ENCODE measurements at regions not wholly inside any gene's neighbourhood (a gene's known extent, or its start where the extent isn't known, plus 50 kb on each side); places are given as distances from the start of the nearest gene placed in this dataset.
"Not testable (repeated sequence)": the region's sequence is repeated elsewhere in the genome, so short reads cannot be mapped to it uniquely, and the experiment has no call there.

DNA sequence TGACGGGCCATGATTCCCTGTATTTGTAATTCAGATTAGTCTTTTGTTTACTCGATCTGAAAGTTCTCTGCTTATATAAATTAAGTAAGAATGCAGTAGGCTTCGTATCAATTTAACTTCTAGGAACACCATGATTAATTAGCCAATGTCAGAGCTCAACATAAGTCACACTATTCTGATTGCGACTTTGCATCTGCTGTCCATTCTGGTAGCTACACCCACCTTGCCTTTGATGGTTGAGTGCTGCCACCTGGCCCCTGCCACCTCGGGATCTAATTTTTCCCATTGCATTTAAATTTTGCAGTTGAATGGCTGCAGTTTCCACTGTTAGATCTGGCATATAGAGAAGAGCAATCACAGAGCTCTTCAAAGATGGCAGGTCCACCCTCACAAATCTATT, 140.0 kb downstream of the LTN1 start:
- no peak for TF ChIP-seq POLR2AphosphoS5 (IDR thresholded peaks at IDR 0.05; ENCODE audit: insufficient read depth in 1 of 2, low read depth in 1 of 2)
- TF ChIP-seq, protein P1, sequence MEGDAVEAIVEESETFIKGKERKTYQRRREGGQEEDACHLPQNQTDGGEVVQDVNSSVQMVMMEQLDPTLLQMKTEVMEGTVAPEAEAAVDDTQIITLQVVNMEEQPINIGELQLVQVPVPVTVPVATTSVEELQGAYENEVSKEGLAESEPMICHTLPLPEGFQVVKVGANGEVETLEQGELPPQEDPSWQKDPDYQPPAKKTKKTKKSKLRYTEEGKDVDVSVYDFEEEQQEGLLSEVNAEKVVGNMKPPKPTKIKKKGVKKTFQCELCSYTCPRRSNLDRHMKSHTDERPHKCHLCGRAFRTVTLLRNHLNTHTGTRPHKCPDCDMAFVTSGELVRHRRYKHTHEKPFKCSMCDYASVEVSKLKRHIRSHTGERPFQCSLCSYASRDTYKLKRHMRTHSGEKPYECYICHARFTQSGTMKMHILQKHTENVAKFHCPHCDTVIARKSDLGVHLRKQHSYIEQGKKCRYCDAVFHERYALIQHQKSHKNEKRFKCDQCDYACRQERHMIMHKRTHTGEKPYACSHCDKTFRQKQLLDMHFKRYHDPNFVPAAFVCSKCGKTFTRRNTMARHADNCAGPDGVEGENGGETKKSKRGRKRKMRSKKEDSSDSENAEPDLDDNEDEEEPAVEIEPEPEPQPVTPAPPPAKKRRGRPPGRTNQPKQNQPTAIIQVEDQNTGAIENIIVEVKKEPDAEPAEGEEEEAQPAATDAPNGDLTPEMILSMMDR (IDR thresholded peaks at IDR 0.05) = no peak
- no peak for TF ChIP-seq POLR2A (IDR thresholded peaks at IDR 0.05)

DNA sequence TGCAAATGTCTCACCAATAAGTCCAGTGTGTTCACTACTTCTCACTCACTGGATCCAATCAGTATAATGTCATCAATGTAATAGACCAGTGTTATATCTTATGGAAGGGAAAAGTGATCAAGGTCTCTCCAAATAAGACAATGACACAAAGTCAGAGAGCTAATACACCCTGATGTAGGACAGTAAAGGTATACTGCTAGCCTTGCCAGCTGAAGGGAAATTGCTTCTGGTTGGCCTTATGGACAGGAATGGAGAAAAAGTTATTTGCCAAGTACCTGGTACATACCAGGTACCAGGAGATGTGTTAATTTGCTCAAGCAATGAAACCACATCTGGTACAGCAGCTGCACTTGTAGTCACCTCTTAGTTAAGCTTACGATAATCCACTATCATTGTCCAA, 141.0 kb downstream of the LTN1 start:
- TF ChIP-seq POLR2AphosphoS5 (IDR thresholded peaks at IDR 0.05; ENCODE audit: insufficient read depth in 1 of 2, low read depth in 1 of 2) (no peak), POLR2A (IDR thresholded peaks at IDR 0.05) (no peak)
- TF ChIP-seq, protein P1 (IDR thresholded peaks at IDR 0.05) = no peak
- no peak for DNase-seq (ENCODE audit: extremely low spot score in 2 of 2)
- intact Hi-C loops (cut with DNase I) = no loop called here
- no peak overlapping the region for H3K27ac ChIP-seq
- no peak overlapping the region for H3K4me3 ChIP-seq
- H3K9me3 ChIP-seq = no peaks in the 10 kb centered on the region
- no peaks in the 10 kb centered on the region for H3K27me3 ChIP-seq
- no peaks in the 10 kb centered on the region for H3K4me1 ChIP-seq
- H3K36me3 ChIP-seq = no peaks in the 10 kb centered on the region

More for the DNA sequence above, 140.0 kb downstream of the LTN1 start:
- Histone ChIP-seq H3K4me1 (peaks cover 4% of the 10 kb centered on the region), H3K9me3 (no peaks in the 10 kb centered on the region), H3K27me3 (no peaks in the 10 kb centered on the region), H3K27ac (no peak overlapping the region), H3K36me3 (no peaks in the 10 kb centered on the region), H3K4me3 (no peak overlapping the region)
- intact Hi-C loops (cut with DNase I) = no loop called here
- no peak for DNase-seq (ENCODE audit: extremely low spot score in 2 of 2)

DNA sequence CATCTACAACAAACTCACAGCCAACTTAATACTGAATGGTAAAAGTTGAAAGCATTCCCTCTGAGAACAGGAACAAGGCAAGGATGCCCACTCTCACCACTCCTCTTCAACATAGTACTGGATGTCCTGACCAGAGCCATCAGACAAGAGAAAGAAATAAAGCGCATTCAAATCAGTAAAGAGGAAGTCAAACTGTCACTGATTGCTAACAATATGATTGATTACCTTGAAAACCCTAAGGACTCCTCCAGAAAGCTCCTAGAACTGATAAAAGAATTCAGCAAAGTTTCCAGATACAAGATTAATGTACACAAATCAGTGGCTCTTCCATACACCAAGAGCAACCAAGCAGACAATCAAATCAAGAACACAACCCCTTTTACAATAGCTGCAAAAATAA, 153.4 kb downstream of the LTN1 start:
- H3K27me3 ChIP-seq; H3K27ac ChIP-seq; H3K4me1 ChIP-seq; DNase-seq (ENCODE audit: extremely low spot score in 2 of 2); H3K4me3 ChIP-seq; H3K9me3 ChIP-seq; intact Hi-C loops (cut with DNase I); H3K36me3 ChIP-seq: not testable (repeated sequence)

DNA sequence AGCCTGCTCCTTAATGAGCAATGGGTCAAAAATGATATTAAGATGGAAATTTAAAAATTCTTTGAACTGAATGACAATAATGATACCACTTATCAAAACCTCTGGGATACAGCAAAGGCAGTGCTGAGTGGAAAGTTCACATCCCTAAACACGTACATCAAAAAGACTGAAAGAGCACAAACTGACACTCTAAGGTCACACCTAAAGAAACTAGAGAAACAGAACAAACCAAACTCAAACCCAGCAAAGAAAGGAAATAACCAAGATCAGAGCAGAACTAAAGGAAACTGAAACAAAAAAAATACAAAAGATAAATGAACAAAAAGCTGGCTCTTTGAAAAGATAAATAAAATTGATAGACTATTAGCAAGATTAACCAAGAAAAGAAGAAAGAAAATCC, 155.3 kb downstream of the LTN1 start:
- H3K27me3 ChIP-seq; H3K4me1 ChIP-seq; H3K27ac ChIP-seq; H3K4me3 ChIP-seq; H3K36me3 ChIP-seq; H3K9me3 ChIP-seq; DNase-seq (ENCODE audit: extremely low spot score in 2 of 2); intact Hi-C loops (cut with DNase I): not testable (repeated sequence)

DNA sequence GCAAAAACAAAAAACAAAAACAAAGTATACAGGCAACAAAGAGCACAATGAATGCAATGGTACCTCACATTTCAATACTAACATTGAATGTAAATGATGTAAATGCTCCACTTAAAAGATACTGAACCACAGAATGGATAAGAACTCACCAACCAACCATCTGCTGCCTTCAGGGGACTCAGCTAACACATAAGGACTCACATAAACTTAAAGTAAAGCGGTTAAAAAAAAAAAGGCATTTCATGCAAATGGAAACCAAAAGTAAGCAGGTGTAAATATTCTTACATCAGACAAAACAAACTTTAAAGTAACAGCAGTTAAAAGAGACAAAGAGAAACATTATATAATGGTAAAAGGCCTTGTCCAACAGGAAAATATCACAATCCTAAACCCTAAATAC, 156.1 kb downstream of the LTN1 start:
- not testable (repeated sequence) for DNase-seq (ENCODE audit: extremely low spot score in 2 of 2)

DNA sequence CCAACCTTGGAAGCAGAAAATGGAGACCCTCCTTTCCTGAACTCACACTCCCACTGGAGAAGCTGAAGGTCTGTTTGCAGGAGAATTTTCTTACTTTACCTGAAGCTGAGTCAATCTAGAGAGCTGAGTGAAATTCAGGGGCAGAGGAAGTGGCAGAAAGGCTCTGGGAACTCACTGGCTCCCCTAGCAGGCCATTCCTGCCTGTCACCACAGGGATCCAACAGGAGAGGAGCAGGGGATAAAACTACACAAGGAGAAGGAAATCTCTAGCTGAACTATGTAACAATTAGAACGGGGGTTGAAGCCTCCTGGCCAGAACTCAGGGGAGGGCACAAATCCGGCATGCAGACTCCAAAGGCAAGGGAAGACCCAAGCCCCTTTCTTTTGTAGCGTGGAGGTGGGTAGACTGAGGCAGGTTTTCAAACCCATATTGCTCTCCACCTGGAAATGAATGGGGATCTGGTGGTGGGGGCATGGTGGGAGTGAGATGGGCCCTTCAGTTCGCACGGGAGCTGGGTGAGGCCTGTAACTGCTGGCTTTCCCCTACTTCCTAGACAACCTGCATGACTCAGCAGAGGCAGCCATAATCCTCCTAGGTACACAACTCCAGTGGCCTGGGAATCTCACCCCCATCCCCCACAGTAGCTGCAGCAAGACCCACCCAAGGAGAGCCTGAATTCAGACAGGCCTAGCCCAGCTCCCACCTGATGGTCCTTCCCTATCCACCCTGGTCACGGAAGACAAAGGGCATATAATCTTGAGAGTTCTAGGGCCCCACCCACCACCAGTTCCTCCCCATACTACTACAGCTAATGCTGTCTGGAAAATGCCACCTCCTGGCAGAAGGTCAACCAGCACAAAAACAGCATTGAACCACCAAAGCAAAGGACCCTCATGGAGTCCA, 158.1 kb downstream of the LTN1 start:
- Histone ChIP-seq H3K9me3 (no peaks in the 10 kb centered on the region), H3K4me1 (no peaks in the 10 kb centered on the region), H3K27me3 (no peaks in the 10 kb centered on the region), H3K4me3 (no peak overlapping the region), H3K27ac (no peak overlapping the region), H3K36me3 (no peaks in the 10 kb centered on the region)
- intact Hi-C loops (cut with DNase I) = no loop called here
- TF ChIP-seq, protein P1 (IDR thresholded peaks at IDR 0.05) = no peak
- TF ChIP-seq POLR2A (IDR thresholded peaks at IDR 0.05) (no peak), POLR2AphosphoS5 (IDR thresholded peaks at IDR 0.05; ENCODE audit: insufficient read depth in 1 of 2, low read depth in 1 of 2) (no peak)
- DNase-seq (ENCODE audit: extremely low spot score in 2 of 2) = no peak

More for the DNA sequence above, 156.1 kb downstream of the LTN1 start:
- H3K9me3 ChIP-seq; intact Hi-C loops (cut with DNase I); H3K4me3 ChIP-seq; H3K4me1 ChIP-seq; H3K27me3 ChIP-seq; H3K36me3 ChIP-seq; H3K27ac ChIP-seq: not testable (repeated sequence)

All from vagina (tissue), 2 donors.